GM12892 (cell line): ENCODE measurements at regions not wholly inside any gene's neighbourhood (a gene's known extent, or its start where the extent isn't known, plus 50 kb on each side); places are given as distances from the start of the nearest gene placed in this dataset.

Source experiments
- DNase-seq: peaks from one replicate; pipeline ENCODE4 v3.0.0; 2011; ENCODE audit not compliant: insufficient read length
- FAIRE-seq: peaks from 2 replicates; lab custom pipeline; 2011; peaks lifted over from hg19 to GRCh38; lab: Jason Lieb, UNC
- POLR2A ChIP-seq: IDR thresholded peaks from 2 replicates; pipeline ENCODE4 v1.6.1; 2011; ENCODE audit warnings: low read depth, low read length, control low read depth
- POLR2AphosphoS5 ChIP-seq: IDR thresholded peaks from 2 replicates; pipeline ENCODE4 v1.6.1; 2011; ENCODE audit warnings: low read depth, low read length, control low read depth
- TAF1 ChIP-seq: IDR thresholded peaks from 2 replicates; pipeline ENCODE4 v1.6.1; 2011; ENCODE audit warnings: low read depth, mild to moderate bottlenecking, control low read depth, low read length, borderline replicate concordance

DNA sequence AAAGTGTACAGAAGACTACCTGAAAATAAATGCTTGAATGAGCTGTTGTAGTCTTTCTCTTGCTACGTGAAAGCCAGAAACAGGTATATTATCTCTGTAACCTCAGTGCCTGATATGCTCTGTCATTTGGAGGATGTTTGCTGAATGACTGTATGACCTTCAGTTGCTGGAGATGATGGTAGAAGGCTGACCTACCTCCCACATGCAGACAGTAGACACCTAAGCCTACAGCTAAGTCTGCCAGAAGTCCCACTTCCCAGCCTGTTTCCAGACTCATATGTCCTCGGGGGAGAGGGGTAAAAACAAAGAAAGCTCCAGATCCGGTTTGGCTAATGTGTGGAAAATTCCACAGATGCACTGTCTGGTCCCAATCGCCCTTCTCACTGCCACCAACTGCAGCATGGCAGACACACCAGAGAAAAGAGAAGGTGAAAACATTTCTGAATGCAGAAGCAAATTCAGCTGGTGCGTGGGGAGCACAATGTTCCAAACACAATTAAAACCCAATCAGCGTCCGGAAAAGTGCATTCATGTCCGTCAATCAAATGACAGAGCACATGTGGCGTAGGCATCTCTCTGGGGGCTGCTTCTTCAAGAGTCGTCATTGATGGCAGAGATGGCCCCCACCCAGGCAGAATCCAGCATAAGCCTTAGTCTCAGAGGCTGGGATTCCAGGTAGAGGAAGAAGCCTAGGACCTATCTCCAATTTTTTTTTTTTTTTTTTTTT is 76.3 kb upstream of the TBX3 start:
- FAIRE-seq, result no peak

DNA sequence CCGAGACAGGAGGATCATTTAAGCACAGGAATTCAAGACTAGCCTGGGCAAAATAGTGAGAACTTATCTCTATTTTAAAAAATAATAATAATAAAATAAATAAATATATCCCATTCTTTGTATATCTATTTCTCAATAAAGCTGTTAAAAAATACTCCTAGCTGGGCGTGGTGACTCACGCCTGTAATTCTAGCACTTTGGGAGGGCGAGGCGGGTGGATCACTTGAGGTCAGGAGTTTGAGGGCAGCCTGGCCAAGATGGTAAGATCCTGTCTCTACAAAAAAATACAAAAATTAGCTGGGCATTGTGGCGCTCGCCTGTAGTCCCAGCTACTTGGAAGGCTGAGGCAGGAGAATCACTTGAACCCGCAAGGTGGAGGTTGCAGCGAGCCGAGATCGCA is 75.7 kb upstream of the TBX3 start:
- DNase-seq, result no peak
- no peak for FAIRE-seq

More for the DNA sequence above, 76.3 kb upstream of the TBX3 start:
- no peak for TF ChIP-seq POLR2A
- DNase-seq, result no peak

DNA sequence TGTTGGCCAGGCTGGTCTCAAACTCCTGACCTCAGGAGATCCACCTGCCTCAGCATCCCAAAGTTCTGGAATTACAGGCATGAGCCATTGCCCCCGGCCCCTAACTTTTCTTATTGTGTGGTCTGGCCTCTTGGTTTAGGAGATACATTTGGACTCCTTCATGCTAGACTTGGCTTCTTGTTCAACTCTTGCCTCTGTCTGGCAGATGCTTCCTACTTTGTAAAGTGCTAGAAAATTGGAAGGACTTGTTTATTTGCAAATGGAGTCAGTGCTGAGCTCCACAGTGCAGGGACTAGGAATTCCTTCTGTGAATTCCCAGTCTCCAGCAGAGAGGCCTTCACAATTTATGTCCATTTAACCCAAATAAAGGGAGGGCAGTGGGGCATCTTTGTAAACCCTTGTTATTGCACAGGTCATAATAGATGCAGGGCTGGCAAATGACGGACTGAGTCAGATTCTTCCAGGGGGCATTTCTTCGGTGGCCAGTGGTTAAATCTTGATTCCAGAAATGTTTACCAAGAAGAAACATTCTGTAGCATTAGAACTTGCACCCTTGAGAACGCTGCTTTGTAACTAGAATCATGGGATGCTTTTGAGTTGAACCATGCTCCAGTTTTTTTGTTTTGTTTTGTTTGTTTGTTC is 73.8 kb upstream of the TBX3 start:
- FAIRE-seq (no peak), DNase-seq (no peak)
- TF ChIP-seq TAF1, result no peak
- TF ChIP-seq POLR2AphosphoS5, result no peak
- no peak for TF ChIP-seq POLR2A

More for the DNA sequence above, 75.7 kb upstream of the TBX3 start:
- TF ChIP-seq POLR2AphosphoS5 (no peak), TAF1 (no peak), POLR2A (no peak)

DNA sequence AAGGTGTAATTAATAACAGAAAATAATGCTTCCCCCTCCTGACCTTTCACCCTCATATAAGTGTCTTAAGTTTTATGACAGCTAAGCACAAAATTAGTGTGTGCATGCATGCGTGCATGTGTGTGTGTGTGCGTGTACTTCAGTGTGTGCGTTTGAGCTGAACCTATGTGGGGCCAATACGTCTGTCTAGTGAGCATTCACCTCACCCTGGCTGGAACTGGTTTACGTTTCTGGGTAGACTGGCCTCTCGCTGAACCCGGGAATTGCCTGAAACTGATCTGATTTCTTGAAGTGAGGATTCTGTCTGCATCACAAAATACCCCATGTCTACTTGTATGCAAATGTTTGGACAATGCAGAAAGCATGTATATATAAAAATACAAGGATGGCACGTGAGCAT is 68.2 kb upstream of the TBX3 start:
- DNase-seq (no peak), FAIRE-seq (no peak)
- TF ChIP-seq TAF1 (no peak), POLR2AphosphoS5 (no peak), POLR2A (no peak)

DNA sequence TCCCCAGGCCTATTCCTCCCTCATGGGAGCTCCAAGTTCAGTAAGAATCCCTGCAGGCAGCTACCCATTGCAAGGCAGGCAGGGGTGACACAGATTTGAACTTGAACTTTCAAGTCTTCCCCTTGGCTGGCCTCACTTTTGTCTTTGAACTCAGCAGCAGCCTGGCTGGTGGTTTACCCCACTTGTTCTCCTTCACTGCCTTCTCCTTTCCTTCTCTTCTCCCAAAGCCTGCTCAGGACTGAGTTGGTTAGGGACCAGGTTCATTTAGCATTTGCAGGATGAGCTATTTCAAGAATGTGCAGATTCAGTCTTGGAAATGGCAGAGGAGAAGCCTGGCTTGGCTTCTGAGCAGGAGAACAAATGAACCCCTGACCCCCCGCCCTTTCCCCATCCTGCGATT is 67.7 kb upstream of the TBX3 start:
- DNase-seq, result no peak
- no peak for FAIRE-seq

DNA sequence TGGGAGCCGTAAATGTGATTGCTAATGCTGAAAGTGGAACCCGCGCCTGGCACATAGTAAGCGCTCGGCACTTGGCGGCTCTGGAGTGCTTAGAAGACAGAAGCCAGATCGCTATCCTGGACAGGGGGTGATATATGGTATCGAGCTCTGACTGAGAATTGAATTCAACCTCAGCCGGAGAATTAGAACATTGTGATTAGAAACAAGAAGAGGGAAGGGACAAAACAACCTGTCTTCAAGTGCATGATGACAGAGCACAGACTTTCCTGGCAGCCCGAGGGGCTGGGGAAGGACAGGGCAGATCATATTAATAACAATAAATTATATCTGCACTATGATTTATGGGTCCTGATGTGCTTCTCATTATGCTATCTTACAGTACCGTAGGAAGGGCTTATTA is 66.9 kb upstream of the TBX3 start:
- TF ChIP-seq TAF1 (no peak), POLR2AphosphoS5 (no peak), POLR2A (no peak)
- DNase-seq (no peak), FAIRE-seq (no peak)

More for the DNA sequence above, 67.7 kb upstream of the TBX3 start:
- TF ChIP-seq POLR2A (no peak), TAF1 (no peak), POLR2AphosphoS5 (no peak)

DNA sequence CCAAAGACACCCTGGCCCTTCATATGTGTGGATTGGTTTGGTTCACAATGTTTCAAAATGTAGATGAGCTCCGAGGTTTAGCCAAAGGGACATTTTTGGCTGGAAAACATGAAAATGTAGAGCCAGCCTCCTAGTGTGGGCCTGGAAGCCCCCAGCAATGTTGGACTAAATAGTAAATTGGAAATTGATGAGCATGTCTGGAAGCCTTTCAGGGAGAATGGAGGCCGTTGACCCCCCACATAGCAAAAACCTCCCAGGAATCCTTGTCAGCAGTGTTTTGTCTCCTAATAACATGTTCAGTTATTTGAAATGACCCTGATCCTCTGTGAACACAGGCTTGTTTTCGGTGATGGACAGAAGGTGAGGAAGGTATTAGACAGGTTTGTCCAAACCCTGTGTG is 65.1 kb upstream of the TBX3 start:
- no peak for TF ChIP-seq POLR2AphosphoS5
- TF ChIP-seq POLR2A, result no peak
- TF ChIP-seq TAF1, result no peak
- no peak for FAIRE-seq
- DNase-seq, result no peak

DNA sequence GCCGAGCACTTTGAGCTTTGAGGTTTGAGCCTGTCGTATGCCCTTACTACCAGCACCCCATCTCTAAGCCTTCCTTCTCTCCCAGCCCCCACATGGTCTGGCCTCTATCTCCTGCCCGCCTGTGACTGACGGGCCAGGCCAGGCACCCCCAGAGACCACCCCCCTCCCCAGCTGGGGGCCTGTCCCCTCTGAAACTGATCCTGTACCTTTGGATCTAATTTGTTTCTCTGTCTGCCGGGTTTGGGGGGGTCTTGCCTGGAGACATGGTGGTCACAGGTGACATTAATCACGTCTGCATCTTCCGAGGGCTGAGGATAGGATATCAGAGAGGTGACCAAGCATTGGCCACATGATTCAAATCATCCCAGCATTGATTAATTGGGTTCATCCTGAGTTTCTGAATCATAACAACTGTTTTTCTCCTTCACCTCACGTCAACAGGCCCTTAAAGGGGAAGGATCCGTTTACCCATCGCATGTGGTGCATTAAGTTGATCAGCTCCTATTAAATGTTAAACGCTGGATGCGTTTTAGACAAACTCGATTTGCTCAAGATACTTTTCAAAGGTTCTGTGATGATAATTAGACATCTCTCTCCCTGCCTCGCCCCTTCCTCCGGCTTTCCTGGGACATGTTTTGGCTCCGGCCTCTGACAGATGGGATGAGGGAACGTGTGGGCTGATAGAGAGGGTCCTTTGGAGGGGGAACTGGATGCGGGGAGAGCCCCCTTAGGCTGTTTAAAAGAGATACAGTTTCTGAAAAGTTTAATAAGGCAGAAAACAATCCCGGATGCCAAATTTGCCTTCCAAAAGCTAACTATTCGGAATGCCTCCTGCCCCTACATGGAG is 63.3 kb upstream of the TBX3 start:
- DNase-seq, result no peak
- FAIRE-seq, result no peak
- TF ChIP-seq POLR2A (no peak), POLR2AphosphoS5 (no peak), TAF1 (no peak)

DNA sequence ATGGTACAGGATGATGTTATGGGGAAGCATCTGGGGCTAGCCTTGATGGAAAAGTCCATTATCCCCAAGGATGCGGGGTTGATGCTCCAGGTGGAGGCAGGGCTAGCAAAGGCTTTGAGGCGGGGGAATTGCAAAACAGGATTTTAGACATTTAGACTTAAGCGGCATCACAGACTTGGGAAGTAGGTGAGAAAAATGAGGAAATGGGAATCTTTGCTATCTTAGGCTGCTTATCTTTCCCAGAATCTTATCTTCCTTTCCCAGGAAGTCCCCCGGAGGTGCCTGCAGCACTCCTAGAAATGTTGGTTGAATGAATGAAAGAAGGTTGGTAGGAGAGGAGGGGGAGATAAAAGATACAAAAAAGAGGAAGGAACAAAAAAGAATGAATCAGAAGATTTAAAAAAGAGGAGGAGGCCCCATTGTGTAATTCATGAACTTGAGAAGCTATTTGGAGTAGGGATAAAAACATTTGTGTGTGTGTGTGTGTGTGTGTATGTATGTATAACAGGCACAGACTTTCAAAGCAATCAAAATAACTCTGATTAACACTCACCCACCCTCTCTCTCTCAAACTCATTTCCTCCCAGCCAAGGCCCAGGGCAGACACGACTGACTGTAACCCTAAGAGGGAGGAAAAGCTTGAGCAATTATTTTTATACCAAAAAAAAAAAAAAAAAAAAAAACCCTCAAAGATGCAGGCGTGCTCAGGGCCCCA is 62.5 kb upstream of the TBX3 start:
- DNase-seq (no peak), FAIRE-seq (no peak)
- TF ChIP-seq POLR2AphosphoS5 (no peak), POLR2A (no peak), TAF1 (no peak)

DNA sequence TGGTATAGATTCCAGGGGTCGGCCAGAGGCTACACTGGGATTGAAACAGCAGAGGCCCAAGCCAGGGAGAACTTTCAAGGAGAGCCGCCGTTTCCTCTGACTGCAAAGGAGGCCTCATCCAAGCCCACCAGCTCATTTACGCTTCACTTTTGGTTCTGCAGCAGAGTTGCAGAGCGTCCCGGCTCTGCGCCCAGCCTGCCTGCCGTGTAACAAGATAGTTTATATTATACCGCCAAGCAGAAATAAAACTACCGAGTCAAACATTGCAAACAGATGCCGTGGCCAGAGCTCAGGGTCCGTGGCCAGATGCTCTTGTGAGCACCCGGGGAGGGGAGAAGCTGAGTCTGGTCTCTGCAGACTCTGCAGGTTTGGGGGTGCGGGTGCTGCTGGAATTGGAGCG is 60.7 kb upstream of the TBX3 start:
- DNase-seq (no peak), FAIRE-seq (no peak)
- TF ChIP-seq POLR2AphosphoS5 (no peak), POLR2A (no peak), TAF1 (no peak)

DNA sequence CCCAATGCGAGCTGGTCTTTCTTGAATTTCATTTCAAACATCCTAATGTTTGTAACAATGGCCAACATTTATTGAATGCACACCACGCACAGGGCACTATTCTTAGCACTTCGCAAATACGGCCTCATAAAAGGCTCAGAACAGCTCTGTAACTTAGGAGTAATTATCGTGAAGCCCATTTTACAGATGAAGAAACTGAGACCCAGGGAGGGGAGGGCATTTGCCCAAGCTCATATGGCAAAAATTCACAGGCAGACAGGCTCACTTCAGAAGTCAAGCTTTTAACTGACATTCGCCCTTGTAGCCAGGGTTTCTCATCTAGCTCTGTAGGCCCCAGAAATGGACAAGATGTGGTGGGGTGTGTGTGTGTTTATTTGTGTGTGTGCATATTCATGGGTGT is 60.3 kb upstream of the TBX3 start:
- TF ChIP-seq TAF1 (no peak), POLR2AphosphoS5 (no peak), POLR2A (no peak)
- FAIRE-seq (no peak), DNase-seq (no peak)
